Astrocyte (in vitro differentiated cells and primary cell): ENCODE measurements at regions not wholly inside any gene's neighbourhood (a gene's known extent, or its start where the extent isn't known, plus 50 kb on each side); places are given as distances from the start of the nearest gene placed in this dataset.
A peak's percentile ranks its signal among the peaks of the same experiment; 100 is the strongest.

Experiments
- DNase-seq: peaks from one replicate; pipeline ENCODE4 v3.0.0-alpha.2; 2010; ENCODE audit warnings: low read depth
- FAIRE-seq: peaks from 2 replicates; lab custom pipeline; 2011; peaks lifted over from hg19 to GRCh38; lab: Jason Lieb, UNC
- H2AFZ ChIP-seq: 2 replicates; pipeline ENCODE4 v1.6.0; 2012; ENCODE audit warnings: low read depth, low read length, inconsistent platforms
- H3K27ac ChIP-seq: 2 replicates; pipeline ENCODE4 v1.5.1; 2011; ENCODE audit warnings: low read depth, low read length, inconsistent platforms
- H3K27me3 ChIP-seq: 2 replicates; pipeline ENCODE4 v1.6.0; 2011; ENCODE audit warnings: low read length, inconsistent platforms; ENCODE audit not compliant: insufficient read depth
- H3K36me3 ChIP-seq: 2 replicates; pipeline ENCODE4 v1.5.1; 2011; ENCODE audit warnings: low read length, inconsistent platforms; ENCODE audit not compliant: insufficient read depth
- H3K4me1 ChIP-seq: 2 replicates; pipeline ENCODE4 v1.5.1; 2011; ENCODE audit warnings: low read length, inconsistent platforms; ENCODE audit not compliant: insufficient read depth
- H3K4me2 ChIP-seq: 2 replicates; pipeline ENCODE4 v1.6.0; 2012; ENCODE audit warnings: low read length, inconsistent platforms
- H3K4me3 ChIP-seq: 2 replicates; pipeline ENCODE4 v1.5.1; 2011; ENCODE audit warnings: low read depth, mild to moderate bottlenecking, low read length, inconsistent platforms; ENCODE audit not compliant: insufficient read depth
- H3K79me2 ChIP-seq: 2 replicates; pipeline ENCODE4 v1.6.0; 2012; ENCODE audit warnings: mild to moderate bottlenecking, low read length, inconsistent platforms; ENCODE audit not compliant: insufficient read depth
- H3K9ac ChIP-seq: 2 replicates; pipeline ENCODE4 v1.6.0; 2012; ENCODE audit warnings: mild to moderate bottlenecking, low read length, inconsistent platforms
- H3K9me3 ChIP-seq: 2 replicates; pipeline ENCODE4 v1.5.1; 2012; ENCODE audit warnings: low read depth, mild to moderate bottlenecking, low read length, inconsistent platforms; ENCODE audit not compliant: insufficient read depth
- H4K20me1 ChIP-seq: 2 replicates; pipeline ENCODE4 v1.6.0; 2012; ENCODE audit warnings: low read length, inconsistent platforms; ENCODE audit not compliant: insufficient read depth
- H3K27ac Mint-ChIP-seq: one replicate; pipeline ENCODE4 v1.8.0; 2021; ENCODE audit warnings: mild to moderate bottlenecking, mixed read lengths; ENCODE audit not compliant: unreplicated experiment
- H3K27me3 Mint-ChIP-seq: one replicate; pipeline ENCODE4 v1.8.0; 2021; ENCODE audit warnings: low read depth, mixed read lengths; ENCODE audit not compliant: unreplicated experiment
- H3K36me3 Mint-ChIP-seq: one replicate; pipeline ENCODE4 v1.8.0; 2021; ENCODE audit warnings: low read depth, mixed read lengths; ENCODE audit not compliant: unreplicated experiment
- H3K4me1 Mint-ChIP-seq: one replicate; pipeline ENCODE4 v1.8.0; 2021; ENCODE audit warnings: low read depth, mixed read lengths; ENCODE audit not compliant: unreplicated experiment
- H3K4me3 Mint-ChIP-seq: one replicate; pipeline ENCODE4 v1.8.0; 2021; ENCODE audit warnings: mild to moderate bottlenecking, moderate library complexity, mixed read lengths; ENCODE audit not compliant: unreplicated experiment
- H3K9me3 Mint-ChIP-seq: one replicate; pipeline ENCODE4 v1.8.0; 2021; ENCODE audit warnings: mild to moderate bottlenecking, mixed read lengths; ENCODE audit not compliant: unreplicated experiment
- EZH2 ChIP-seq: IDR thresholded peaks from 2 replicates; pipeline ENCODE4 v1.6.1; 2012; ENCODE audit warnings: mild to moderate bottlenecking, low read length, inconsistent platforms; ENCODE audit not compliant: insufficient read depth
- TF ChIP-seq, protein P1 (sequence below): IDR thresholded peaks from 2 replicates; pipeline ENCODE4 v1.5.1; 2011; ENCODE audit warnings: low read depth, mild to moderate bottlenecking, inconsistent platforms, low read length, moderate library complexity; ENCODE audit not compliant: insufficient read depth

DNA sequence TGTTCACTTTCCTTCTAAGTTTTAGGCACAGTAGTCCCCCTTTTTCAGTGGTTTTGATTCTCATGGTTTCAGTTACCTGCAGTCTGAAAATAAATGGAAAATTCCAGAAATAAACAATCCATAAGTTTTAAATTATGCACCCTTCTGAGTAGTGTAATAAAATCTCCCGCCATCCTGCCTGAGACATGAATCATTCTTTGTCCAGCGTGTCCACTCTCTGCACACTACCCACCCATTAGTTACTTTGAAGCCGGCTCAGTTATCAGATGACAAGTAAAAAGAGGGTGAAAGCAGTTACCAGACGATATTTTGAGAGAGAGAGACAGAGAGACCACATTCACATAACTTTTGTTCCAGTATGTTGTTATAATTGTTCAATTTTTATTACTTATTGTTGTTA lies 400.5 kb downstream of the TMX3 start:
- H2AFZ ChIP-seq = no peak overlapping the region
- H3K9me3 ChIP-seq = no peaks in the 10 kb centered on the region
- no peaks in the 10 kb centered on the region for H3K79me2 ChIP-seq
- H3K27me3 Mint-ChIP-seq = no peaks in the 10 kb centered on the region
- TF ChIP-seq, protein P1, sequence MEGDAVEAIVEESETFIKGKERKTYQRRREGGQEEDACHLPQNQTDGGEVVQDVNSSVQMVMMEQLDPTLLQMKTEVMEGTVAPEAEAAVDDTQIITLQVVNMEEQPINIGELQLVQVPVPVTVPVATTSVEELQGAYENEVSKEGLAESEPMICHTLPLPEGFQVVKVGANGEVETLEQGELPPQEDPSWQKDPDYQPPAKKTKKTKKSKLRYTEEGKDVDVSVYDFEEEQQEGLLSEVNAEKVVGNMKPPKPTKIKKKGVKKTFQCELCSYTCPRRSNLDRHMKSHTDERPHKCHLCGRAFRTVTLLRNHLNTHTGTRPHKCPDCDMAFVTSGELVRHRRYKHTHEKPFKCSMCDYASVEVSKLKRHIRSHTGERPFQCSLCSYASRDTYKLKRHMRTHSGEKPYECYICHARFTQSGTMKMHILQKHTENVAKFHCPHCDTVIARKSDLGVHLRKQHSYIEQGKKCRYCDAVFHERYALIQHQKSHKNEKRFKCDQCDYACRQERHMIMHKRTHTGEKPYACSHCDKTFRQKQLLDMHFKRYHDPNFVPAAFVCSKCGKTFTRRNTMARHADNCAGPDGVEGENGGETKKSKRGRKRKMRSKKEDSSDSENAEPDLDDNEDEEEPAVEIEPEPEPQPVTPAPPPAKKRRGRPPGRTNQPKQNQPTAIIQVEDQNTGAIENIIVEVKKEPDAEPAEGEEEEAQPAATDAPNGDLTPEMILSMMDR = no peak
- TF ChIP-seq EZH2 = no peak
- H3K4me3 ChIP-seq = no peak overlapping the region
- H3K9ac ChIP-seq = no peak overlapping the region
- no peaks in the 10 kb centered on the region for H3K36me3 Mint-ChIP-seq
- DNase-seq (peak; percentile 51), FAIRE-seq (no peak)
- no peaks in the 10 kb centered on the region for H3K27me3 ChIP-seq
- no peak overlapping the region for H3K27ac Mint-ChIP-seq
- no peaks in the 10 kb centered on the region for H4K20me1 ChIP-seq
- H3K4me3 Mint-ChIP-seq = no peak overlapping the region
- H3K36me3 ChIP-seq = no peaks in the 10 kb centered on the region
- H3K4me2 ChIP-seq = no peak overlapping the region
- no peaks in the 10 kb centered on the region for H3K9me3 Mint-ChIP-seq
- peaks cover 5% of the 10 kb centered on the region for H3K4me1 Mint-ChIP-seq
- H3K27ac ChIP-seq = no peak overlapping the region
- H3K4me1 ChIP-seq = no peaks in the 10 kb centered on the region

DNA sequence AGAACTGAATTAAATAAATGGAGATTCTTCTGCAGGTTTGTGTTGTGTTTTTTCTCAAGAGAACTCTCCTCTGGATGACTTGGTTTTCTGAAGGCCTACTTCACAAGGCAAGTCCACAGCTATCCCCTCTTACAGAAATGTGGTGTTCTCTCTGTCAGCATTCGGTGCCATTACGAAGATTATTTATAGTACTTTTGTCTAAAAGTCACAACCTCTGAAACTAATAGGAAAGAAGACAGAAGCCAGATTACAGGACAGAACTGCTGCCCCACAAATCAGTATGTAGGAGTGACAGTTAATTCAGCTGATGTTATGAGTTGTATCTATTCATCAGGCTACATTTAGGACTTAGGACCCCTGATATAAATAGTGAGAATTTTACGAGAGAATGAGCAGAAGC lies 413.5 kb downstream of the TMX3 start:
- Histone ChIP-seq H3K4me1 (no peaks in the 10 kb centered on the region), H3K79me2 (no peaks in the 10 kb centered on the region), H3K36me3 (no peaks in the 10 kb centered on the region), H3K9ac (no peak overlapping the region), H4K20me1 (no peaks in the 10 kb centered on the region), H3K27ac (no peak overlapping the region), H3K9me3 (no peaks in the 10 kb centered on the region), H3K27me3 (no peaks in the 10 kb centered on the region), H3K4me3 (no peak overlapping the region), H2AFZ (no peak overlapping the region), H3K4me2 (no peak overlapping the region)
- Mint-ChIP-seq H3K9me3 (peaks cover 2% of the 10 kb centered on the region), H3K27me3 (no peaks in the 10 kb centered on the region), H3K4me3 (no peak overlapping the region), H3K27ac (no peak overlapping the region), H3K4me1 (no peaks in the 10 kb centered on the region), H3K36me3 (no peaks in the 10 kb centered on the region)
- DNase-seq (no peak), FAIRE-seq (no peak)
- TF ChIP-seq EZH2 = no peak
- TF ChIP-seq, protein P1 = no peak

DNA sequence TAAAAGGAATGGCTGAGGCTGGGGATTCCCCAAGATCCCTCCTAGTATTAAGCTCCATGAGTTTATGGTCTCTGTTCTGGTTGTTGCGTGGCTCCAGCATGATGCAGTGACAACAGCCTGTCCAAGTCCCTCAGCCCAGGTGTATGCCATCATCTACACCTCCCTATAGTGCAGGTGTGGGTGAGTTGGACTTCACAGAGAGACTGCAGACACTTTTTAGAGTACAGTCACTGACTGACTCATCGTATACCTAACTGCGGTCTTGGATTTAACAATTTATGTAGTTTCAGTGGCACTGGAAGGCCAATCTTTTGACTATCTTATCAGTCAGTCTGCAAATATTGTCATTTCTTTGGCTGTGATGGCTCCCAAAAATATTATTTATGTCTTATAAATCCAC lies 415.0 kb downstream of the TMX3 start:
- no peaks in the 10 kb centered on the region for H3K27me3 ChIP-seq
- H3K27ac ChIP-seq = no peak overlapping the region
- FAIRE-seq = no peak
- DNase-seq = no peak
- H2AFZ ChIP-seq = no peak overlapping the region
- H3K36me3 ChIP-seq = no peaks in the 10 kb centered on the region
- Mint-ChIP-seq H3K4me1 (no peaks in the 10 kb centered on the region), H3K27me3 (no peaks in the 10 kb centered on the region), H3K4me3 (no peak overlapping the region), H3K36me3 (no peaks in the 10 kb centered on the region), H3K27ac (no peak overlapping the region), H3K9me3 (no peaks in the 10 kb centered on the region)
- no peak overlapping the region for H3K4me3 ChIP-seq
- no peaks in the 10 kb centered on the region for H3K4me1 ChIP-seq
- no peaks in the 10 kb centered on the region for H3K79me2 ChIP-seq
- no peak overlapping the region for H3K4me2 ChIP-seq
- TF ChIP-seq, protein P1 = no peak
- TF ChIP-seq EZH2 = no peak
- H3K9me3 ChIP-seq = no peaks in the 10 kb centered on the region
- no peak overlapping the region for H3K9ac ChIP-seq
- no peaks in the 10 kb centered on the region for H4K20me1 ChIP-seq
